GM18505 (cell line): ENCODE measurements at regions not wholly inside any gene's neighbourhood (a gene's known extent, or its start where the extent isn't known, plus 50 kb on each side); places are given as distances from the start of the nearest gene placed in this dataset.

Experiments
- ATAC-seq: cut with Tn5 transposase; IDR thresholded peaks from one replicate; pipeline ENCODE4 v1.9.1; 2021; ENCODE audit not compliant: unreplicated experiment
- POLR2A ChIP-seq: IDR thresholded peaks from 4 replicates; pipeline ENCODE4 v1.6.1; 2011; ENCODE audit warnings: borderline replicate concordance; ENCODE audit not compliant: insufficient read depth, insufficient read length; ENCODE audit errors: extremely low read depth

DNA sequence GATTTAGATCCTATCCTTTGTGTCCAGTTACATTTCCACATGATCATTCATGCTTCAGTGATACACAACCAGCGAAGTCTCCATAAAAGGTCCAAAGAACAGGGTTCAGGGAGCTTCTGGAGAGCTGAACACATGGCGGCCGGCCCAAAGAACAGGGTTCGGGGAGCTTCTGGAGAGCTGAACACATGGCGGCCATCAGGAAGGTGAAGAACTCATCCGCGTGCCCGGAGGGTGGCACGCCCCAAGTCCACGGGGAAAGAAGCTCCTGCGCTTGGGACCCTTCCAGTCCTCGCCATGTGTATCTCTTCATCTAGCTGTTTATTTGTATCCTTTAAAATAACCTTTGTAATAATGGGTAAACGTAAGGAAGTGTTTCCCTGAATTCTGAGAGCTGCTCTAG lies 91.9 kb upstream of the FLRT2 start:
- TF ChIP-seq POLR2A, result no peak
- no peak for ATAC-seq

DNA sequence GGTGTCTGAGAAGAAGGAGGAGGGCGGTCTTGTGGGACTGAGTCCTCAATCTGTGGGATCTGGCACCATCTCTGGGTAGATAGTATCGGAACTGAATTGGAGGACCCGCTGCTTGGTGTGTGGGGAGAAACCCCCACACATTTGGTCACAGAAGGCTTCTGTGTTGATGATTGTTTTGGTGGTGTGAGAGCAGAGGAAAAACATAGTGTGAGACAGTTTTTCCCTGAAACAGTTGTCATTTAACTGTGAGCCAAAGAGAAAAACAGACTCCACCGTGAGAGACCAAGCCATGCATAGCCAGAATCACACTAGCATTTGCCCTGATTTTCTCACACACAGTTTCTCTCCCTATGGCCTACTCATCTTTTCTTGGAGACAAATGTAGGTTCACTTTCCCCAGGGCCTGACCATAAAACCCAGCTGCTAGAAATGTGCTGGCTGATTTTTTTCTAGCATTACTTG lies 91.4 kb upstream of the FLRT2 start:
- ATAC-seq, result no peak
- TF ChIP-seq POLR2A, result no peak

DNA sequence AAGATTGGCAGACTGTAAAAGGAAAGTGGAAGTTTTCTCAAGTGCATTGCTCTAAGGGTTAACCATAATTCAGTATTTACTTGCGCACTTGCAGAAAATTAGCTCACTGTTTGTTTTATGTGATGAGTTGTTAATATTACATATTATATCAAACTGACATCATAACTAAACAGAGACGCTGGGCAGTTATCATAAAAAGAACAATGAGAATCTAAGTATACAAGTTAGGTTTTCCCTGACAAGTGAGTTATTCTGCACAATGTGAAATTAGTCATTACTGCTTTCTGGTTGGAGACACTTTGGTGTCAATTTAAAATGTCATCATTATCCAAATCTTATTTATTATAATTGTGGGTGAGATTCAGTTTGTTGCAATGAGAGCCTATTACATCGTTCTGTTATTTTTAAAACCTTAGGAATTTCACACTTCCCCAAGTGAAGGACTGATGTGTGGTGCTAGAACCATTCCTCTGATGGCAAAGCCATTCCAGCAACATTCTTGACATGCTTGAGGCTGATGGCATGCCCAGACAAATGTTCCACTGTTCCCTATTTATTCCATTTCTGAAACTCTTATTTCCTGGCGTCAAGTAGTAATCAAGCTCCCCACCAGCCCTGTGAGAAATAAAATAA lies 90.1 kb upstream of the FLRT2 start:
- TF ChIP-seq POLR2A, result no peak
- no peak for ATAC-seq

- no peak for ATAC-seq
- TF ChIP-seq POLR2A, result no peak
These were observed 87.9 kb upstream of the FLRT2 start for GRCh38 chr14:85441909-85442643.

- no peak for ATAC-seq
- TF ChIP-seq POLR2A, result no peak
These were observed 86.9 kb upstream of the FLRT2 start for GRCh38 chr14:85442996-85443395.

GRCh38 chr14:85444635-85445034 lies 85.3 kb upstream of the FLRT2 start:
- no peak for ATAC-seq
- TF ChIP-seq POLR2A, result no peak

DNA sequence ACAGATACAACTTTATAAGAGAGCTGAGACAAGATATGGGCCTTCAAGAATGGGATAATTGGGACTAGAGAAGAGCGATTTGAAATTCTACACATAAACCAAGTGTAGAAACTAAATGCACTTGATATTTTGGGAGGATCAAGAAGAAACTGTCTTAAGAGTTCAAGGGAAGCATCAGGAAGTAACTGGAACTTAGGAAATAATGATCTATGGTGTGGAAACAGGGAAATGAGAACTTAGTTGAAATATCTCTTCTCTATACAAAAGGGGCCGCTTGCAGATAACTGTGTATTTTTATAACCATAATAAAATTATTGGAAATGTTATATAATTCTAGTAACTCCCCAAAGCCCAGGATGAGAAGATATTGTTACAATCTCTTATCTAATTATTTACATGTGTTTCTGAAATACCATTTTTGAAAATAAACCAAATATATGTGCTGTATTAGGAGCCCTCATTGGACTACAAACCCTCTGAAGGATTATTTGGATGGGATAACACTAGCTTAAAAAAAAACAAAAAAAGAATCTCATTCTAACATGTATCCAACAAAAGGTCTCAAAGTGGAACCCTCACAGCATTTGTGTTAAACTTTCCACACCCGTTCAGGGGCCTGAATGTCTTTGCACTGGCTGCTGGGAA lies 84.7 kb upstream of the FLRT2 start:
- ATAC-seq, result no peak
- TF ChIP-seq POLR2A, result no peak

- no peak for TF ChIP-seq POLR2A
- ATAC-seq, result no peak
These were observed 82.1 kb upstream of the FLRT2 start for GRCh38 chr14:85447883-85448282.

DNA sequence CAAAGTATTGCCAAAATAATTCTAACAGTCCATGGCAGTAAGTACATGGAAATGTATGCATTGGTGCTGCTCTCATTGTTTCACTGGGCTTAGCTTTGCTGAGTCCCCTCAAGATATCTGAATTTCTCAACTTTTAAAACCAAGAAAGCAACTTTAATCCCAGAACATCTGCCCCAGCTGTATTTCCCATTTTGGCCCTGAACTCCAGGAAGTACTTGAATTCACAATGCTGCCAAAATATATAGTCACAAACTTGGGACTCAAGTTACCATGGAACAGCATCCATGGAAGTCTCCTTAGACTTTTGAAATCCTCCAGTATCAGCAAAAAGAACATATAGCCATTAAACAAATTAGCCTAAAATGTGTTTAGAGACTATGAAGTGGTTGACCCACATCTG lies 78.5 kb upstream of the FLRT2 start:
- ATAC-seq, result no peak
- TF ChIP-seq POLR2A, result no peak

DNA sequence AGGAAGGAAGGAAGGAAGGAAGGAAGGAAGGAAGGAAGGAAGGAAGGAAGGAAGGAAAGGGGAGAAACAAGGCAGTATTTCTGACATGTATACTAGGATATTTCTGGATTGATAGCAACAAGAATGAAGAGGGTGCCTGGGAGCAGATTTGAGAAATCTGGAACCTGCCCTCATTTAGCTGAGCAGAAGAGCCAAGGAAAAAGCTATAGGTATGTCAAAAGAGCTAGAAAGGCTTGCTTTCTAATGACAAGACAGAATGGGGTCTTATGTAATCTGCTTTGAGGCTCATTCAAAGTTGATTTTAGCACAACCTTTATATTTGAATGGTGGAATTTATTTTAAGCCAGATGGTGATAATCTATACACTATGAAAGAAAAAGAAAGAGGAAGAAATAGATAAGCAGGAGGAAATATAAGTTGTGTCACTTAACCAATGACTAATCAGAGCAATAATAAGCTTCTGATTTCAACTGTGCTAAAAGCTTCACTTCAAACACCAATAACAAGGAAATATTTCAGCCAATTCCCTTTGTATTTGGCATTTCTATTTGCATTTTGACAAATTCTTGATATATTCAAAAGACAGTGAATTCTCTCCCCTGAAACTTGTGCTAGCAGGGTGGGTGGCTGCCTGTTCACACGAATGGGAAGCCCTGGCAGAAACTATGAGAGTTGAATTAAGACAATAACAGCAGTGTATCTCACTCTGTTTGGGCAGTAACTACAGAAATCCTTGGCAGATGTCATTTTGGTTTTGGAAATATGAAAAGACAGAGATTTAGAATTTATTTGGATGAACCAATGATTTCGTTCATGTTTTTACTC lies 76.3 kb upstream of the FLRT2 start:
- TF ChIP-seq POLR2A, result no peak
- no peak for ATAC-seq

- no peak for ATAC-seq
- TF ChIP-seq POLR2A, result no peak
These were observed 75.6 kb upstream of the FLRT2 start for GRCh38 chr14:85454226-85454813.

DNA sequence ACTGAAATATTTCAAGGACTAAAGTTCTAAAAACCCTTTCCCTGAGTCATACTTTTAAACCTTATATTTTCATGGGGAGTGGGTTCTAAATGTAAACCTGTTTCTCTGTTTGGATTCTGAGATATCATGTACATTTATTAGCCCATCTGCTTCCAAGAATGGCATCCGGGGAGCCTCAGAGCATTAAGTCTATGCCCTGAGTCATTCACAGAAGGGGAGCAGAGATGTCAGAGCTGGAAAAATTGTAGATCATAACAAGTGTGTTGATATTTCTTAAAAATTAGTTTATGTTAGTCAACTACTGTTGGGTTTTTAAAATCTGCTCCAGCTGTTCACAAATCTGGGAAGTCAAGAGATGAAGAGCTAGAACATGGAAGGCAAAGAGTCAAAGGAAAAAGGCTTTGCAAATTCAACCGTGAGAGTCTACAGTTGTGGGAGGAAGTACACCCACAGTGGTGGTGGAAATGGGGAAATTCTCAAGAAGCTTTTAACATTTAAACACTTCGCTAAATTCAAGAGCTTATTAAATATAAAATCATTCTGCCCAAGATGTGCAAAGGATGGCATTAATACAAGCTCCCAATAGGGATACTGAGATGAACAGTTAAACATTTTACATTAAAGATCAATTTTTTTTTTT lies 70.5 kb upstream of the FLRT2 start:
- no peak for TF ChIP-seq POLR2A
- ATAC-seq, result no peak
